Liver (tissue), 8 donors: ENCODE measurements at regions not wholly inside any gene's neighbourhood (a gene's known extent, or its start where the extent isn't known, plus 50 kb on each side); places are given as distances from the start of the nearest gene placed in this dataset.

ENCODE experiments used
- DNase-seq: peaks from one replicate; pipeline ENCODE4 v3.0.0-alpha.2; 2017; ENCODE audit warnings: low spot score
- H3K27ac ChIP-seq, 2 donors: one replicate each; pipeline ENCODE4 v1.7.0; 2013; ENCODE audit warnings: inconsistent platforms in 2 of 2, low read length in 2 of 2, control low read depth in 1 of 2, low read depth in 1 of 2, mild to moderate bottlenecking in 1 of 2
- H3K27me3 ChIP-seq, 4 donors: one replicate each; pipeline versions ENCODE4 v1.6.1 to v1.7.0; 2013; ENCODE audit warnings: low read length in 3 of 4, inconsistent platforms in 1 of 4, mild to moderate bottlenecking in 1 of 4, moderate library complexity in 1 of 4; ENCODE audit not compliant: control insufficient read depth in 4 of 4, insufficient read depth in 4 of 4
- H3K36me3 ChIP-seq, 4 donors: one replicate each; pipeline versions ENCODE4 v1.6.1 to v1.7.0; 2013; ENCODE audit warnings: low read length in 3 of 4, mild to moderate bottlenecking in 3 of 4, low read depth in 1 of 4, moderate library complexity in 1 of 4; ENCODE audit not compliant: control insufficient read depth in 4 of 4, insufficient read depth in 3 of 4
- H3K4me1 ChIP-seq, 4 donors: one replicate each; pipeline versions ENCODE4 v1.6.1 to v1.7.0; 2013; ENCODE audit warnings: low read length in 3 of 4, mild to moderate bottlenecking in 3 of 4, moderate library complexity in 1 of 4; ENCODE audit not compliant: control insufficient read depth in 4 of 4, insufficient read depth in 4 of 4
- H3K4me3 ChIP-seq, 3 donors: one replicate each; pipeline versions ENCODE4 v1.6.1 to v1.7.0; 2013; ENCODE audit warnings: low read length in 3 of 3, control low read depth in 1 of 3, low read depth in 1 of 3, mild to moderate bottlenecking in 1 of 3
- H3K9ac ChIP-seq, 2 donors: one replicate each; pipeline ENCODE4 v1.7.0; 2013; ENCODE audit warnings: low read length in 2 of 2, mild to moderate bottlenecking in 2 of 2, moderate library complexity in 2 of 2, control low read depth in 1 of 2, low read depth in 1 of 2
- H3K9me3 ChIP-seq, 4 donors: one replicate each; pipeline versions ENCODE4 v1.6.1 to v1.7.0; 2013; ENCODE audit warnings: low read length in 3 of 4; ENCODE audit not compliant: control insufficient read depth in 4 of 4
- EGR1 ChIP-seq, 2 donors: IDR thresholded peaks; 2 replicates each; pipeline ENCODE4 v1.6.1; 2016 to 2018; ENCODE audit warnings: antibody characterized with exemption in 2 of 2, low read depth in 2 of 2
- FOXA1 ChIP-seq: IDR thresholded peaks from 2 replicates; pipeline ENCODE4 v1.6.1; 2016; ENCODE audit warnings: antibody characterized with exemption
- FOXA2 ChIP-seq: IDR thresholded peaks from 2 replicates; pipeline ENCODE4 v1.6.1; 2016; ENCODE audit warnings: antibody characterized with exemption
- GABPA ChIP-seq, 2 donors: IDR thresholded peaks in 1 of 2; conservative IDR thresholded peaks in 1 of 2; 2 replicates each; pipeline ENCODE4 v1.6.1; 2016; ENCODE audit warnings: antibody characterized with exemption in 2 of 2, mild to moderate bottlenecking in 1 of 2, moderate library complexity in 1 of 2
- HNF4A ChIP-seq, 2 donors: conservative IDR thresholded peaks; 2 replicates each; pipeline ENCODE4 v1.6.1; 2016; ENCODE audit warnings: antibody characterized with exemption in 2 of 2, mild to moderate bottlenecking in 2 of 2
- HNF4G ChIP-seq: IDR thresholded peaks from 2 replicates; pipeline ENCODE4 v1.6.1; 2016; ENCODE audit warnings: antibody characterized with exemption
- NR2F2 ChIP-seq: IDR thresholded peaks from 2 replicates; pipeline ENCODE4 v1.6.1; 2016; ENCODE audit warnings: antibody characterized with exemption
- RAD21 ChIP-seq, 2 donors: IDR thresholded peaks; 2 replicates each; pipeline ENCODE4 v1.6.1; 2016; ENCODE audit warnings: antibody characterized with exemption in 2 of 2, mild to moderate bottlenecking in 2 of 2
- RXRA ChIP-seq, 2 donors: IDR thresholded peaks; 2 replicates each; pipeline ENCODE4 v1.6.1; 2017 to 2018; ENCODE audit warnings: antibody characterized with exemption in 2 of 2, mild to moderate bottlenecking in 1 of 2
- SP1 ChIP-seq: IDR thresholded peaks from 2 replicates; pipeline ENCODE4 v1.6.1; 2018; ENCODE audit warnings: antibody characterized with exemption, mild to moderate bottlenecking
- TAF1 ChIP-seq: conservative IDR thresholded peaks from 2 replicates; pipeline ENCODE4 v1.6.1; 2016; ENCODE audit warnings: antibody characterized with exemption, mild to moderate bottlenecking
- YY1 ChIP-seq: IDR thresholded peaks from 2 replicates; pipeline ENCODE4 v1.6.1; 2016; ENCODE audit warnings: antibody characterized with exemption, mild to moderate bottlenecking
- WGBS: extraction: QIAGEN DNeasy Blood & Tissue Kit; methylation state at CpG from one replicate; pipeline ENCODE4 v1.1.7; 2013; 5-methylcytosine and 5-hydroxymethylcytosine counted together
- TF ChIP-seq, protein P1 (sequence below): IDR thresholded peaks from 2 replicates; pipeline ENCODE4 v1.6.1; 2016; ENCODE audit warnings: antibody characterized with exemption, mild to moderate bottlenecking
- TF ChIP-seq, protein P2 (sequence below): IDR thresholded peaks from 2 replicates; pipeline ENCODE4 v1.6.1; 2016; ENCODE audit warnings: antibody characterized with exemption
- TF ChIP-seq, protein P3 (sequence below): IDR thresholded peaks from 2 replicates; pipeline ENCODE4 v1.6.1; 2016; ENCODE audit warnings: antibody characterized with exemption
- TF ChIP-seq, protein P4 (sequence below): IDR thresholded peaks from 2 replicates; pipeline ENCODE4 v1.6.1; 2016; ENCODE audit warnings: antibody characterized with exemption
- TF ChIP-seq, protein P5 (sequence below): fragments of 150-350 bp; IDR thresholded peaks from 2 replicates; pipeline ENCODE4 v1.5.1; 2017; ENCODE audit warnings: improper control_type of control experiment, low read depth, low read length; ENCODE audit not compliant: missing input control
- donor health status: healthy.
- donor health status: healthy.
- donor health status: healthy.
- donor health status: healthy.
- donor health status: healthy.

DNA sequence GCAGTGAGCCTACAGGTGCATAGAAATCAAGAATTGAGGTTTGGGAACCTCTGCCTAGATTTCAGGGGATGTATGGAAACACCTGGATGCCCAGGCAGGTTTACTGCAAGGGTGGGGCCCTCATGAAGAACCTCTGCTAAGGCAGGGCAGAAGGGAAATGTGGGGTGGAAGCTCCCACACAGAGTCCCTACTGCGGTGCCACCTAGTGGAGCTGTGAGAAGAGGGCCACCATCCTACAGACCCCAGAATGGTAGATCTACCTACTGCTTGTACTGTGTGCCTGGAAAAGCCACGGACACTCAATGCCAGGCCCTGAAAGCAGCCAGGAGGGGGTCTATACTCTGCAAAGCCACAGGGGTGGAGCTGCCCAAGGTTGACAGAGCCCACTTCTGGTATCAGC is 533.5 kb downstream of the GPAM start:
- no peaks in the 10 kb centered on the region for H3K27me3 ChIP-seq
- no peak overlapping the region for H3K4me3 ChIP-seq
- WGBS: 79% methylated on average over 2 of the region's 2 CpGs
- no peak overlapping the region for H3K9ac ChIP-seq
- H3K4me1 ChIP-seq: no peaks in the 10 kb centered on the region
- no peak for DNase-seq
- H3K9me3 ChIP-seq: peaks cover 3 to 9% (median 4%) of the 10 kb centered on the region in 4 donors
- no peak overlapping the region for H3K27ac ChIP-seq
- no peak for TF ChIP-seq HNF4G
- TF ChIP-seq, protein P1, sequence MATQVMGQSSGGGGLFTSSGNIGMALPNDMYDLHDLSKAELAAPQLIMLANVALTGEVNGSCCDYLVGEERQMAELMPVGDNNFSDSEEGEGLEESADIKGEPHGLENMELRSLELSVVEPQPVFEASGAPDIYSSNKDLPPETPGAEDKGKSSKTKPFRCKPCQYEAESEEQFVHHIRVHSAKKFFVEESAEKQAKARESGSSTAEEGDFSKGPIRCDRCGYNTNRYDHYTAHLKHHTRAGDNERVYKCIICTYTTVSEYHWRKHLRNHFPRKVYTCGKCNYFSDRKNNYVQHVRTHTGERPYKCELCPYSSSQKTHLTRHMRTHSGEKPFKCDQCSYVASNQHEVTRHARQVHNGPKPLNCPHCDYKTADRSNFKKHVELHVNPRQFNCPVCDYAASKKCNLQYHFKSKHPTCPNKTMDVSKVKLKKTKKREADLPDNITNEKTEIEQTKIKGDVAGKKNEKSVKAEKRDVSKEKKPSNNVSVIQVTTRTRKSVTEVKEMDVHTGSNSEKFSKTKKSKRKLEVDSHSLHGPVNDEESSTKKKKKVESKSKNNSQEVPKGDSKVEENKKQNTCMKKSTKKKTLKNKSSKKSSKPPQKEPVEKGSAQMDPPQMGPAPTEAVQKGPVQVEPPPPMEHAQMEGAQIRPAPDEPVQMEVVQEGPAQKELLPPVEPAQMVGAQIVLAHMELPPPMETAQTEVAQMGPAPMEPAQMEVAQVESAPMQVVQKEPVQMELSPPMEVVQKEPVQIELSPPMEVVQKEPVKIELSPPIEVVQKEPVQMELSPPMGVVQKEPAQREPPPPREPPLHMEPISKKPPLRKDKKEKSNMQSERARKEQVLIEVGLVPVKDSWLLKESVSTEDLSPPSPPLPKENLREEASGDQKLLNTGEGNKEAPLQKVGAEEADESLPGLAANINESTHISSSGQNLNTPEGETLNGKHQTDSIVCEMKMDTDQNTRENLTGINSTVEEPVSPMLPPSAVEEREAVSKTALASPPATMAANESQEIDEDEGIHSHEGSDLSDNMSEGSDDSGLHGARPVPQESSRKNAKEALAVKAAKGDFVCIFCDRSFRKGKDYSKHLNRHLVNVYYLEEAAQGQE: no peak
- TF ChIP-seq FOXA2: no peak
- no peak for TF ChIP-seq EGR1 (IDR thresholded peaks at IDR 0.05; ENCODE audit: low read depth in 2 of 2)
- no peak for TF ChIP-seq YY1
- TF ChIP-seq HNF4A (conservative IDR thresholded peaks at IDR 0.05): no peak
- no peak for TF ChIP-seq SP1
- TF ChIP-seq, protein P2, sequence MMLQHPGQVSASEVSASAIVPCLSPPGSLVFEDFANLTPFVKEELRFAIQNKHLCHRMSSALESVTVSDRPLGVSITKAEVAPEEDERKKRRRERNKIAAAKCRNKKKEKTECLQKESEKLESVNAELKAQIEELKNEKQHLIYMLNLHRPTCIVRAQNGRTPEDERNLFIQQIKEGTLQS: no peak
- TF ChIP-seq RAD21 (IDR thresholded peaks at IDR 0.05): no peak
- TF ChIP-seq NR2F2: no peak
- TF ChIP-seq FOXA1: no peak
- TF ChIP-seq, protein P3, sequence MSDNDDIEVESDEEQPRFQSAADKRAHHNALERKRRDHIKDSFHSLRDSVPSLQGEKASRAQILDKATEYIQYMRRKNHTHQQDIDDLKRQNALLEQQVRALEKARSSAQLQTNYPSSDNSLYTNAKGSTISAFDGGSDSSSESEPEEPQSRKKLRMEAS: no peak
- no peak for TF ChIP-seq RXRA (IDR thresholded peaks at IDR 0.05)
- TF ChIP-seq, protein P4, sequence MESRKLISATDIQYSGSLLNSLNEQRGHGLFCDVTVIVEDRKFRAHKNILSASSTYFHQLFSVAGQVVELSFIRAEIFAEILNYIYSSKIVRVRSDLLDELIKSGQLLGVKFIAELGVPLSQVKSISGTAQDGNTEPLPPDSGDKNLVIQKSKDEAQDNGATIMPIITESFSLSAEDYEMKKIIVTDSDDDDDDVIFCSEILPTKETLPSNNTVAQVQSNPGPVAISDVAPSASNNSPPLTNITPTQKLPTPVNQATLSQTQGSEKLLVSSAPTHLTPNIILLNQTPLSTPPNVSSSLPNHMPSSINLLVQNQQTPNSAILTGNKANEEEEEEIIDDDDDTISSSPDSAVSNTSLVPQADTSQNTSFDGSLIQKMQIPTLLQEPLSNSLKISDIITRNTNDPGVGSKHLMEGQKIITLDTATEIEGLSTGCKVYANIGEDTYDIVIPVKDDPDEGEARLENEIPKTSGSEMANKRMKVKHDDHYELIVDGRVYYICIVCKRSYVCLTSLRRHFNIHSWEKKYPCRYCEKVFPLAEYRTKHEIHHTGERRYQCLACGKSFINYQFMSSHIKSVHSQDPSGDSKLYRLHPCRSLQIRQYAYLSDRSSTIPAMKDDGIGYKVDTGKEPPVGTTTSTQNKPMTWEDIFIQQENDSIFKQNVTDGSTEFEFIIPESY: no peak
- TF ChIP-seq GABPA (IDR thresholded peaks at IDR 0.05 in 1 of 2, conservative IDR thresholded peaks at IDR 0.05 in 1 of 2): no peak
- TF ChIP-seq, protein P5, sequence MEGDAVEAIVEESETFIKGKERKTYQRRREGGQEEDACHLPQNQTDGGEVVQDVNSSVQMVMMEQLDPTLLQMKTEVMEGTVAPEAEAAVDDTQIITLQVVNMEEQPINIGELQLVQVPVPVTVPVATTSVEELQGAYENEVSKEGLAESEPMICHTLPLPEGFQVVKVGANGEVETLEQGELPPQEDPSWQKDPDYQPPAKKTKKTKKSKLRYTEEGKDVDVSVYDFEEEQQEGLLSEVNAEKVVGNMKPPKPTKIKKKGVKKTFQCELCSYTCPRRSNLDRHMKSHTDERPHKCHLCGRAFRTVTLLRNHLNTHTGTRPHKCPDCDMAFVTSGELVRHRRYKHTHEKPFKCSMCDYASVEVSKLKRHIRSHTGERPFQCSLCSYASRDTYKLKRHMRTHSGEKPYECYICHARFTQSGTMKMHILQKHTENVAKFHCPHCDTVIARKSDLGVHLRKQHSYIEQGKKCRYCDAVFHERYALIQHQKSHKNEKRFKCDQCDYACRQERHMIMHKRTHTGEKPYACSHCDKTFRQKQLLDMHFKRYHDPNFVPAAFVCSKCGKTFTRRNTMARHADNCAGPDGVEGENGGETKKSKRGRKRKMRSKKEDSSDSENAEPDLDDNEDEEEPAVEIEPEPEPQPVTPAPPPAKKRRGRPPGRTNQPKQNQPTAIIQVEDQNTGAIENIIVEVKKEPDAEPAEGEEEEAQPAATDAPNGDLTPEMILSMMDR: no peak
- no peaks in the 10 kb centered on the region for H3K36me3 ChIP-seq

DNA sequence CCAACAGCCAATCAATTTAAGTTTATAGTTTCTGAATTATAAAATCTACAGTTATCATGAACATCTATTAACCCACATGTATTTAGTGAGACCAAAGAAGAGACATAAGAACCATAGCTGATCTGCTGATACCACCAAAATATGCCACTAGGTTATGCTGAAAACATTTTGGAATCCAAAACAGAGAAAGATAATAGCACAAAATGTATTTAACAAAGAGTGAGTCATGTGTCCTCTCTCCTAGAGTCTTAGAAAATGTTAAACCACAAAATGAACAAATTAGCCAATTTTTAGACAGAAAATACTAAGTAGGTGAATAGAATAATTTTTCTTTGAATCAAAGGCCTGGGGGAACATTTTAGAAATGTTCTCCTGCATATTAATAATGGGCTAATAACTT is 527.5 kb downstream of the GPAM start:
- Histone ChIP-seq H3K4me1 (no peaks in the 10 kb centered on the region), H3K9ac (no peak overlapping the region), H3K36me3 (no peaks in the 10 kb centered on the region), H3K4me3 (no peak overlapping the region), H3K27me3 (no peaks in the 10 kb centered on the region), H3K27ac (no peak overlapping the region), H3K9me3 (no peaks in the 10 kb centered on the region)
- no peak for TF ChIP-seq SP1
- no peak for TF ChIP-seq FOXA2
- TF ChIP-seq, protein P1: no peak
- TF ChIP-seq, protein P3: no peak
- TF ChIP-seq TAF1: no peak
- TF ChIP-seq RXRA (IDR thresholded peaks at IDR 0.05): no peak
- no peak for DNase-seq
